NCI-H2171 treated with DMSO at 0.1 percent for 48 hours (cell line): ENCODE measurements at regions not wholly inside any gene's neighbourhood (a gene's known extent, or its start where the extent isn't known, plus 50 kb on each side); places are given as distances from the start of the nearest gene placed in this dataset.

ENCODE experiments used
- DNase-seq: peaks from one replicate; lab custom pipeline; 2025; lab: John Stamatoyannopoulos, UW

DNA sequence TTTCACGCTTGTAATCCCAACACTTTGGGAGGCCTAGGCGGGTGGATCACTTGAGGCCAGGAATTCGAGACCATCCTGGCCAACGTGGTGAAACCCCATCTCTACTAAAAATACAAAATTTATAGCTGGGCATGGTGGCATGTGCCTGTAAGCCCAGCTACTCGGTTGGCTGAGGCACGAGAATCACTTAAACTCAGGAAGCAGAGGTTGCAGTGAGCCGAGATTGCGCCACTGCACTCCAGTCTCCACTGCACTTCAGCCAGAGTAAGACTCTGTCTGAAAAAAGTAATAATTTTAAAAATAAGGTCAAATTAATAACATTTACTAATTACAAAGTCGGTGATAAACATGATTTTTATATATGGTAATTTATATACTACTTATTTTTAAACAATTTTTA lies 155.9 kb downstream of the AXIN2 start:
- no peak for DNase-seq

DNA sequence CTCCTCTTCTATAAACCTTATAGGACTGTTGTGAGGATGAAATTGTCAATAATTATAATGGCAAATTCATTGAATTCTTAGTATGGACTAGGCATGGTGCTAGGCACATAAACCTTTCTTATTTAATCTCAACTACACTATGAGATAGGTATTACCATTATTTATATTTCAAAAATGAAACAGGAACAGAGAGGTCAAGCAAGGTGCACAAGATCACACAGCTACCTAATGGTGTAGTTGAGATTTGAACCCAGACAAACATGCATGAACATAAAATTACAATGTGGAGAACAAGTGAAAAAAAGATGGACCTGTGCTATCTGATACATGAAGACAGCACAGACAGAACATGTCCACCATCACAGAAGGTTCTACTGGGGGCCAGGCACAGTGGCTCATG lies 156.7 kb downstream of the AXIN2 start:
- DNase-seq: no peak

DNA sequence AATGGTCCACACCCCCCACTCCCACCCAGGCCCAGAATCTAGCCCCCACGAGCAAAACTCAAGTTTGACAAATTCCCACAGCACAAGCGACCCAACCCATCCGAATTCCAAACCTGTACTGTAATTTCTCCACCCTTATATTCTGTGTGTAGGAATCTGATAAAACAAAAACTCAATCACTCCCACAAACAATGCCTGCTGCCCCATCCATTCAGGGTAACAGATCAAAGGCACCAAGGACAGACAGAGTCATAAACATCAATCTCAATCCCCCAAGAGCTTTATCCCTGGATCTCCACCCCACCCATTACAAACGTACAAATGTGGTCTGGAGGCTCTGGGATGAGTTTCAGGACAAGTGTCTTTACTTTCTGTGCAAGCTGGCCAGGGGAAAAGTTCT lies 157.8 kb downstream of the AXIN2 start:
- no peak for DNase-seq

DNA sequence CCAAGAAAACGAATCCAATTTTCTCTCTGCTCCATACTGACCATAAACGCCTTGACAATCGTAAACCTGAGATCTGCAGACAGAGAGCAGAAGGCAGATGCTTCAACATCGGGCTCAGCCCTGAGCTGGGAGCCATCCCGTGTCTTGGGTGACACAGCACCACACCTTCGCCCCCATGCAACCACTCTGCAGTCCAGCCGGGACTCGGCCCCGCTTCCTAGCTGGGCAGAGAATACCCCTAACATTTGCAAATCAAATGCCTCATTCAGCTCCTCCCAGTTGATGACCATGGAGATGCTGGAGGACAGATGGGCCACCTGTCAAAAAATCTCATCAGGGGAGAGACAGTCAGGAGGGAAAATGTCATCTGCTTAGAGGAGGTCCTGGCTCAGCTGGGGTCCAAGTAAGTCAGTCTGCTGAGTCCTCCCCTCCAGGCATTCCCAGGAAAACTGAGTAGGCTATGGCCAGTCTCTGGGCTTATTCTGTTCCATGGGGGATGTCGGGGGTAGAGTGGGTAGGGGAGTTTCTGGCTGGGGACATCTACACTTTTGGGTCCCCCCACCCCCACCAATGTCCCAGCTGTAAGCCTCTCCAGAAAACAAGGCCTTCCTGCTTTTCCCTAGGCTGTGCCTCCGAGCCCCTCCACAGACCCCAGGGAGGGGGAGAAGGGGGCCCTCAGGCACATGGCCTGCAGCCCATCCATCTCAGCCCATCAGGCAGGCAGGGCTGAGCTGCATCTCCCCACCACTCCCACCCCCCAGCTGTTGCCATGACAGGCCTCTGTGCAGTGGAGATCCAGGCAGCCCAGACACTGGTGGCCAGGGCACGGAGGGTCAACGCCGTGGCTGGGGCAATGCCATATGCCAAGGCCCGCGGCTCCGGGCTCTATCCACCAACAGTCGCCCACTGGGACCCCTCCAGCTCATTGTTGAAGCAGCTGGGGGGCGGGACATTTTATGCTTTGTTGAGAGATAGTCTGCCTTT lies 158.6 kb downstream of the AXIN2 start:
- DNase-seq: no peak

- no peak for DNase-seq
Observed at GRCh38 chr17:65401561-65401960, 159.9 kb downstream of the AXIN2 start.

- no peak for DNase-seq
Observed at GRCh38 chr17:65400701-65401100, 160.7 kb downstream of the AXIN2 start.

DNA sequence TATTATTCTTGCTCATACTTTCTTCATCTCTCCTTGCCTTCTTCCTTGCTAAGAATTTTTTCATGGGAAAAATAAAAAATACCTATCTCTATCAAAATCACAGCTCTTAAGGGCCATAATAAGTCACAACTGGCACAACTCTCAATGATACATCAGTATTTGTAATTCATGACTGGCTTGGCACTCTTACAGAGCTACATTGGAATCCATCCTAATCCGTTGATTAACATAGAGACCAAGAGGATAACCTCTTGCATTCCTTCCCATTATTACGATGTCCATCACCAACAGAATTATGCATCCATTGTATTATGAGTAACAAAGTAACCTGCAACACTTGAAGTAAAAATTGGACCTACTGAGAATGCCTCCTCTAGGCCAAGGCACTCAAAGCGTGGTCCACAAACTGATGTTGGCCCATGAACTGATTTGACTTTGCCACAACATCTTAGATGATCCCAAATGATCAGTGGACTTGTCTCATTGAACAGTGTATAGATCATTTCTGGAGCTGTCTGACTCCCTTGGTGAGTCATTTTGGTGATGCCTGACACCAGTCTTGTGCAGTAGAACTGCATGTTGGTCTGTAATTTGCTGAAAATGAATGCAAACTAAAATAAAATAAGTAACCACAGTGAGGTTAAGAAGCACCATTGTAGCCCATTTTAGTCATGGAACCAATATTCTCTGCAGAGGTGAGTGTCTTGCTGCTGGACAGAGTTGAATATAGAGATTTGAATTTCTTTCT lies 163.2 kb downstream of the AXIN2 start:
- no peak for DNase-seq

GRCh38 chr17:65395924-65396323 lies 165.5 kb downstream of the AXIN2 start:
- DNase-seq: no peak

DNA sequence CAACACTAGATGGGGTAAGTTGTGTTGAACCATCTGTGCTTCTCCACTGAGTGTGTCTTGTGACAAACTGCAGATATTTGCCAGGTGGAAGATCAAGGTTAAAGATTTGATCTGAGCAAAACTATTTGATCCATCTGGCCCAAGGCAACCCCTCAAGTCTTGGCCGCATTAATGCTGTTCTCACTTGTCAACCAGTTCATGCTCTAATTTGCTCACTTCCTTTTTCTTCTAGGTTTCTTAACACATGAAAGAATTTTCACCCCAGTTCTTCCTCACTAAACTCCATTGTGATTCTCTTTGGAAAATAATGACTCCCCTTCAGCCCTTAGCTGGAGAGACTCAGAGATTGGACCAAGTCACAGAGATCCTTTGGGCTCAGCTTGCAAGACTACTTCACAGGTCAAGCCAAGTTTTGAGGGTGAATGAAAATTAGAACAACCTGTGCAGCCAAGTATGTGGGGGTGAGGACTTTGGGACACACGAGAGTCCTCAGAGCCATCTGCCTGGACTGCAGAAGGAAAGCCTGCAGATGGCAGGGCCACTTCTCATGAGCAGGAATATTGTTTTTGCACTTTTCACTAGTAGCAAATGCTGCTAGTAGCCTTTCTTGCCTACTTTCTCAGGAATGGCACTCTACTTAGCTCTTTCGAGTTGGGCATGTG lies 166.5 kb downstream of the AXIN2 start:
- peak; percentile 15 for DNase-seq

DNA sequence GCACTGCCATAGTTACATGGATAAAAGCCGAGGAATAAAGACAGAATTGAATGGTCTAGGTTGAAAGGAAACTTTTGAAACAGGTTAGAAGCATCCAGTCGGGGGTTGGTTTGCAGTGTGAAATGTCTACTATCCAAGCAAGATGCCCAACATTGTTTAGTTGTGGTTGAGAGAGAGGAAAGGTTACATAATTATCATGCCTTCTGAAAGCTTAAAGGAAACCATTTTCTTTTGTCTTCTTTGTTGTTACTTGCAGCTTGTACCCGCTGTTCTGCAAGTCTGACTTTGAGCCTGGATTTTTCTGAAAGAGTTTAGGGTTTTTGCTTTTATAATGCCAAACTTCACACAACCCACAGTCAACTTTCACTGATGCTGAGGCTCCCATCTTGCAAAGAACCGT lies 167.9 kb downstream of the AXIN2 start:
- DNase-seq: no peak

GRCh38 chr17:65389949-65390348 lies 171.5 kb downstream of the AXIN2 start:
- no peak for DNase-seq

DNA sequence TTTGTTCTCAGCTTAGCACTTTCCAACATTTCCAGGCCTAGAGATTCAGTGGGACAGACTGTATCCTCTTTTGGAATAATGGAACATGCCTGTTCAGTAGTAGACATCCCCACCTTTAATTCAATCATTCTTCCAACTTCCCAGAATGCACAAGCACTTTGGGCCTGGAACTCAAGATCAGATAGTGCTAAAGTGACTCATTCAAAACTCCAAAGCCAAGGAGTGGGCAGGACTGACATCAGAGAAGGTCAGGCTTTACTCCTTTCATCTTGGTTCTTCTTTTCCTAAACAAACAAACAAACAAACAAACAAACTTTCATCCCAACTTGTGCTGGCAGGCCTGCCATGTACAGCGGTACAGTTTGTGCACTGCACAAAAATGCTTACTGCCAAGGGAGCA lies 172.0 kb downstream of the AXIN2 start:
- DNase-seq: no peak

DNA sequence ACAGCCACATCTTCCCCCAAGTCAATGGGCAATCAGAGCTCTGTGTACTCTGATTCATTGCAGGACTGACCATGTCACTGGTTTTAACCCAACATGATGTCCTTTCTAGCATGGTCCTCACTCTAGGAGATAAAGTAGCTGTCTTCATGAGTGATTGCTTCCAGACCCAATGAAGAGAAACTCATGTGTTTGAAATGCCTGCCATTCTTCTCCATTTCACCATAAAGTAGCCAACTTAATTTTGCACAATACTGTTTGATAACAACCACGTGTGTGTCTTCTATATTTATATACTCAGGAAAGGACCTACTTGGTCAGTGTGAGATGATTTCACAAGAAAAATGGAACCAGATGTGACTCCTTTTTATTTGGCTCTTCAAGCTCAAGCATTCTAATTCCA lies 172.5 kb downstream of the AXIN2 start:
- DNase-seq: no peak

- no peak for DNase-seq
Observed at GRCh38 chr17:65387322-65387721, 174.1 kb downstream of the AXIN2 start.

DNA sequence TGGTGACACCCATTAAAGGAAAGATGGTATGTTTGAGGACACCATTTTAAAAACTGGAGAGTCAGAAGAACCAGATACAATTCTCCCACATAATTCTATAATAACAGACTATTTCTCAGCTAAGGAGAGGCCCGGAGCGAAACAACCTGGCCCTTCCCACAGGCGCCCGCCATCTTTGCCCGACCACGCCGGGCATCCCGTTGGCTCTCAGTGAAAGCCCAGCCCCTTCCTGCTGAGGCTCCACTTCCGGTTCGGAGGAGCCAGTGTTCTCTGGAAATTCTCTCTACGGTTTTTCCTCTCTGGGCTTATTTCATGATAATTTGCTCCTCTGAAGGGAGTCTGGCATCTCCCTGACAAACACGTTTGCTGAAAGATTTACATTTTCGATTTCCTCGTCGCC lies 175.7 kb downstream of the AXIN2 start:
- no peak for DNase-seq

DNA sequence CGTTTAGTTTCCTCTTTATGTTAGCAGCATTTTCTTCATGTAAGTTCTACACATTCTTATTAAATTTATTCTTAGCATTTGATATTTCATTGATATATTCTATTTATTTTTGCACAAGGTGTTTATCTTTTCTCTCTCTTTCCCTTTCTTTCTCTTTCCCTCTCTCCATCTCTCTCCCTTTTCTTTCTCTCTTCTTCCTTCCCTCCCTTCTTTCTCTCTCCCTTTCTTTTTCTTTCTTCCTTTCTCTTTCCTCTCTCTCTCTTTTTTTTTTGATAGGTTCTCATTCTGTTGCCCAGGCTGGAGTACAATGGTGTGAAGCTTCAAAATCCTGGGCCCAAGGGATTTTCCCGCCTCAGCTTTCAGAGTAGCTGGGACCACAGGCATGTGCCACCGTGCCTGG lies 176.4 kb downstream of the AXIN2 start:
- DNase-seq: no peak

GRCh38 chr17:65381152-65381551 lies 180.3 kb downstream of the AXIN2 start:
- no peak for DNase-seq

DNA sequence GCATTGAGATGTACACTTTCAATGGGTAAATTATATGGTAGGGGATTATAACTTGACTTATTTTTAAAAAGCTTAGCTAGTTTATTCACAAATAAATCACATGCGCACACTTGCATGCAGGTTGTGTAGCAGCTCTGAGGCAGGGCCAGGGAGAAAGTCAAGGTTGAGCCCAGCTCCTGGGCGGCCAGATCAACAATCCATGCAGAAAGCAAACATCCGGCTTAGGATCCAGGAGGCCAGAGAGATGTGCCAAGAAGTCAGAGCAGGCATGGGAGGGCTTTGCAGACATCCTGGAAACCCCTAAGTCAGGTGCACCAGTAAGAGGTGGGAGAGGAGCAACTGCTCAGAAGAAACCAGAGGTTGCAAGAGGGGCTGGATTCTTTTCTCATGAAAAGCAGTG lies 186.5 kb downstream of the AXIN2 start:
- no peak for DNase-seq

- no peak for DNase-seq
Observed at GRCh38 chr17:65371702-65372101, 189.7 kb downstream of the AXIN2 start.

DNA sequence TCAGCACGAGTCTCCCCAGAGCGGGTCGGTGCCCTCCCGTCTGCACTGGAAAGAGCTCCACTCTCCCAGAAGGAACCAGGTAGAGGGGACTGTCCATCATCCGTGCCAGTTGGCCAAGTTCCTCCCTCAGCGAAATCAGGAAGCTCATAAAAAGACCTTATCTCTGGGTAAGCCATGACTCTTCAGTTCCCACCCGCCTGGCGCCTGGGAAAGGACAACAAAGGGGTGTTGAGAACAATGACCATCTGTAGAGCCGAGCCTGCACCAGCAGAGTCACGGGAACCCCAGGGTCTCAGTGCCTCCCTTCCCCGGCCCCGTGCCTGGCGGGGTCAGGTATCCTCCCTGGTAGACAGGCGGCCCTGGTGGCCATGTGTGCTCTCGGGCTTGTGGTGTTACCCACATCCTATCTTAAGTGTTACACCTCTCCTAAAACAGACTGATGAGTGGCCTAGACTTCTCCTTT lies 190.7 kb downstream of the AXIN2 start:
- DNase-seq: no peak

DNA sequence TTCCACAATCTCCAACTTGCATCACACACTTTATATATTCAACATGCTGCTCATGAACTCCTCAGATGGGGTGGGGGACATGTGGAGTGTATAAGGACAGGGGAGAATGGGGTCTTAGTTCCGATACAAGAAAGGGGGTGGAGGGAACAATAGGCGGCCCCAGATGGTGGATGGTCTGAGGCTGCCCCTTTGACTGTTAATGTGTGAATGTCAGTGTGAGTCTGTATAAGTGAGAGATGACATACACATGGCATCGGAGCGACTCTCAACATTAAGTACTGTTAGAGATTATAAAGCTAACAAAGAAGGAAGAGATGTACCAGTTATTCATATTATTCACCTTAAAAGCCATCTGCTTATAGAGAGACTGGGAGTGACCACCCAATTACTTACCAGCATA lies 193.1 kb downstream of the AXIN2 start:
- no peak for DNase-seq

- no peak for DNase-seq
Observed at GRCh38 chr17:65366102-65366844, 195.2 kb downstream of the AXIN2 start.
